ENCODE measurements at regions not wholly inside any gene's neighbourhood (a gene's known extent, or its start where the extent isn't known, plus 50 kb on each side); places are given as distances from the start of the nearest gene placed in this dataset.

GRCh38 chr2:2889646-2890045 lies 488.0 kb downstream of the EIPR1 start:
- no peak for TF ChIP-seq TAF1 (conservative IDR thresholded peaks at IDR 0.05)
- no peak for TF ChIP-seq RAD21 (IDR thresholded peaks at IDR 0.05)
- no peak for TF ChIP-seq CTCF (IDR thresholded peaks at IDR 0.05; ENCODE audit: low read depth, low read length, missing input control)
- TF ChIP-seq FOXA1 (IDR thresholded peaks at IDR 0.05), result no peak
- no peak for TF ChIP-seq EGR1 (IDR thresholded peaks at IDR 0.05; ENCODE audit: low read depth in 2 of 2)
- no peak for TF ChIP-seq ZBTB33 (IDR thresholded peaks at IDR 0.05)
- TF ChIP-seq YY1 (IDR thresholded peaks at IDR 0.05), result no peak
- no peak for TF ChIP-seq HNF4G (IDR thresholded peaks at IDR 0.05)
- no peak for TF ChIP-seq HNF4A (conservative IDR thresholded peaks at IDR 0.05)
- TF ChIP-seq RXRA (IDR thresholded peaks at IDR 0.05), result no peak
- no peak for TF ChIP-seq JUND (IDR thresholded peaks at IDR 0.05)
- TF ChIP-seq ATF3 (IDR thresholded peaks at IDR 0.05), result no peak
- TF ChIP-seq SP1 (IDR thresholded peaks at IDR 0.05), result no peak
- TF ChIP-seq GABPA (IDR thresholded peaks at IDR 0.05 in 1 of 2, conservative IDR thresholded peaks at IDR 0.05 in 1 of 2), result no peak
- TF ChIP-seq NR2F2 (IDR thresholded peaks at IDR 0.05), result no peak
- Histone ChIP-seq H3K36me3 (ENCODE audit: control insufficient read depth in 4 of 4, insufficient read depth in 3 of 4, low read depth in 1 of 4, low read length in 3 of 4) (no peaks in the 10 kb centered on the region), H3K27me3 (ENCODE audit: control insufficient read depth in 4 of 4, insufficient read depth in 4 of 4, low read length in 3 of 4) (no peaks in the 10 kb centered on the region), H3K9me3 (ENCODE audit: control insufficient read depth in 4 of 4, low read length in 3 of 4) (no peaks in the 10 kb centered on the region), H3K4me3 (ENCODE audit: low read depth in 1 of 3, low read length in 3 of 3) (no peak overlapping the region), H3K27ac (ENCODE audit: low read depth in 1 of 2, low read length in 2 of 2) (no peak overlapping the region), H3K4me1 (ENCODE audit: control insufficient read depth in 4 of 4, insufficient read depth in 4 of 4, low read length in 3 of 4) (no peaks in the 10 kb centered on the region), H3K9ac (ENCODE audit: low read depth in 1 of 2, low read length in 2 of 2) (no peak overlapping the region)
- no peak for DNase-seq (ENCODE audit: low spot score)
- 86% methylated on average over 17 of the region's 17 CpGs for WGBS

DNA sequence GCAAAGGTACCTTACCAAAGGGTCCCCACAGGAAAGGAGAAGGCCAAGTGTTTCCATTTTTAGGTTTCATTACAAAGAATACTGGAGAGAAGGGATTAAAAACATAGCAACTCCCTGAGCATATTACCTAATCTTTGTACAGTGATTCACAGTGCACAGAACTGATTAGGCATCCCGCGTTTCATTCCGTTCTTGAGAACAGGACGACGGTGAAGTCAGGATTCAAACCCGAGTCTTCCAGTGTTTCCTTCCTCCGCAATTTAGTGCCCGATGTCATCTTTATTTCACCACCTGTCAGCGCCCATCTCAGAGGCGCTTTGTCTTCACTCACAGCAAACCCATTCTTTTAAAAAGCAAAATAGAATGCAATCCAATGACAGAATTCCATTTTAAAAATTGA lies 488.5 kb downstream of the EIPR1 start:
- TF ChIP-seq GABPA (IDR thresholded peaks at IDR 0.05 in 1 of 2, conservative IDR thresholded peaks at IDR 0.05 in 1 of 2), result no peak
- no peak for TF ChIP-seq RAD21 (IDR thresholded peaks at IDR 0.05)
- TF ChIP-seq REST (IDR thresholded peaks at IDR 0.05), result no peak
- no peak for TF ChIP-seq TAF1 (conservative IDR thresholded peaks at IDR 0.05)
- no peak for TF ChIP-seq HNF4A (conservative IDR thresholded peaks at IDR 0.05)
- TF ChIP-seq RXRA (IDR thresholded peaks at IDR 0.05), result no peak
- TF ChIP-seq SP1 (IDR thresholded peaks at IDR 0.05), result no peak
- no peak for TF ChIP-seq ZBTB33 (IDR thresholded peaks at IDR 0.05)
- no peak for TF ChIP-seq JUND (IDR thresholded peaks at IDR 0.05)
- no peak for TF ChIP-seq FOXA1 (IDR thresholded peaks at IDR 0.05)
- TF ChIP-seq CTCF (IDR thresholded peaks at IDR 0.05; ENCODE audit: low read depth, low read length, missing input control), result no peak
- TF ChIP-seq ATF3 (IDR thresholded peaks at IDR 0.05), result no peak
- TF ChIP-seq YY1 (IDR thresholded peaks at IDR 0.05), result no peak
- Histone ChIP-seq H3K9ac (ENCODE audit: low read depth in 1 of 2, low read length in 2 of 2) (no peak overlapping the region), H3K4me1 (ENCODE audit: control insufficient read depth in 4 of 4, insufficient read depth in 4 of 4, low read length in 3 of 4) (no peaks in the 10 kb centered on the region), H3K36me3 (ENCODE audit: control insufficient read depth in 4 of 4, insufficient read depth in 3 of 4, low read depth in 1 of 4, low read length in 3 of 4) (no peaks in the 10 kb centered on the region), H3K27me3 (ENCODE audit: control insufficient read depth in 4 of 4, insufficient read depth in 4 of 4, low read length in 3 of 4) (no peaks in the 10 kb centered on the region), H3K27ac (ENCODE audit: low read depth in 1 of 2, low read length in 2 of 2) (no peak overlapping the region), H3K9me3 (ENCODE audit: control insufficient read depth in 4 of 4, low read length in 3 of 4) (no peaks in the 10 kb centered on the region), H3K4me3 (ENCODE audit: low read depth in 1 of 3, low read length in 3 of 3) (no peak overlapping the region)
- DNase-seq (ENCODE audit: low spot score), result no peak
- 87% methylated on average over 10 of the region's 10 CpGs for WGBS

Measured in liver (tissue), 8 donors.